NCI-H345 treated with DMSO at 0.1 percent for 48 hours (cell line): ENCODE measurements at regions not wholly inside any gene's neighbourhood (a gene's known extent, or its start where the extent isn't known, plus 50 kb on each side); places are given as distances from the start of the nearest gene placed in this dataset.
"Not testable (repeated sequence)": the region's sequence is repeated elsewhere in the genome, so short reads cannot be mapped to it uniquely, and the experiment has no call there.

Source experiments
- DNase-seq: peaks from one replicate; lab custom pipeline; 2025; ENCODE audit not compliant: unreplicated experiment; lab: John Stamatoyannopoulos, UW

DNA sequence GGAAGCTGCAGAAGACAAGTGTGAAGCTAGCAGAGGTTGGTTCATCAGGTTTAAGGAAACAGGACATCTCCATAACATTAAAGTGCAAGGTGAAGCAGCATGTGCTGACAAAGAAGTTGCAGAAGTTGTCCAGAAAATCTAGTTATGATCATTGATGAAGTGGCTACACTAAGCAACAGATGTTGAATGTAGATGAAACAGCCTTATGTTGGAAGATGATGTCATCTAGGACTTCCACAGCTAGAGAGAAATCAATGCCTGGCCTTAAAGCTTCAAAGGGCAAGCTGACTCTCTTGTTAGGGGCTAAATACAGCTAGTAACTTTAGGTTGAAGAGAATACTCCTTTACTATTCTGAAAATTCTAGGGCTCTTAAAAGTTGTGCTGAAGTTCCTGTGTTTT is 340.2 kb upstream of the SOX9 start:
- no peak for DNase-seq

DNA sequence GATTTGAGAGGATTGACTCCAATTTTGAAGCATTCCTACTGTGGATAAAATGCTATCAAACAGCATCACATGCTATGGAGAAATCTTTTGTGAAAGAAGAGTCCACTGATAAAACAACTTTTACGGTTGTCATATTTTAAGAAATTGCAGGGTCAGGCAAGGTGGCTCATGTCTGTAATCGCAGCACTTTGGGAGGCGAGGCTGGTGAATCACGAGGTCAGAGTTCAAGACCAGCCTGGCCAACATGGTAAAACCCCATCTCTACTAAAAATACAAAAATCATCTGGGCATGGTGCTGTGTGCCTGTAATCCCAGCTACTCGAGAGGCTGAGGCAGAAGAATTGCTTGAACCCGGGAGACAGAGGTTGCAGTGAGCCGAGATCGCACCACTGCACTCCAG is 338.8 kb upstream of the SOX9 start:
- not testable (repeated sequence) for DNase-seq

GRCh38 chr17:71790791-71791190 is 330.0 kb upstream of the SOX9 start:
- DNase-seq = no peak

- DNase-seq = no peak
Observed at GRCh38 chr17:71791311-71791710, 329.5 kb upstream of the SOX9 start.

- DNase-seq = no peak
Observed at GRCh38 chr17:71792966-71793365, 327.9 kb upstream of the SOX9 start.

DNA sequence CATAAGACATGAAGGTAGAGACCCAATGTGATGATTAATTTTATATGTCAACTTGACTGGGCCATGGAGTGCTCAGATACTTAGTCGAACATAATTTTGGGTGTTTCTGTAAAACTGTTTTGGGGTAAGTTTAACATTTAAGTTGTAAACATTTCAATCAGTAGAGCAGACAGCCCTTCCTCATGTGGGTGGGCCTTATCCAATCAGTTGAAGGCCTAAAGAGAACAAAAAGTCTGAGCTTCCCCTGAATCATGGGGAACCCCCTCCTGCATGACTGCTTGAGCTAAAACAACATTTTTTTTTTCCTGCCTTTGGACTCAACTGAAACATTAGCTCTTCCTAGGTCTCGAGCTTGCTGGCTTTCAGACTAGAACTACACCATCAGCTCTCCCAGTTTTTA is 327.3 kb upstream of the SOX9 start:
- no peak for DNase-seq

DNA sequence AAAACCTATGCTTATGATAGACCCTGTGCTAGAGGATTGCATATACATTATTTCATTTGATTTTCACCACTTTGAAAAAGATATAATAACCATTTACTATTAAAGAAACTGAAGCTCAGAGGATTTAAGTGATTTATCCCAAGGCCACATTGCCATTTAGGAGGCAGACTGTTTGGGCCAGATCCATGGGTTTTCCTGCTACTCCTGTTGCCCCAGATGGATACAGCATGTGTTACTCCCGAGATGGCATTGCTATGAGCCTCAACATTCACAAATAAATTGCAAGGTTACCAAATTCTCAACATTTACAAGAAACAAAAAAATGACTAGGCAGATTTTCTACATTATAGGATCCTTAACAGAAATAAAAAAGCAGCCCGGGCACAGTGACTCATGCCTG is 322.1 kb upstream of the SOX9 start:
- DNase-seq = no peak

GRCh38 chr17:71799657-71800056 is 321.2 kb upstream of the SOX9 start:
- no peak for DNase-seq

- no peak for DNase-seq
Observed at GRCh38 chr17:71801301-71801700, 319.5 kb upstream of the SOX9 start.

DNA sequence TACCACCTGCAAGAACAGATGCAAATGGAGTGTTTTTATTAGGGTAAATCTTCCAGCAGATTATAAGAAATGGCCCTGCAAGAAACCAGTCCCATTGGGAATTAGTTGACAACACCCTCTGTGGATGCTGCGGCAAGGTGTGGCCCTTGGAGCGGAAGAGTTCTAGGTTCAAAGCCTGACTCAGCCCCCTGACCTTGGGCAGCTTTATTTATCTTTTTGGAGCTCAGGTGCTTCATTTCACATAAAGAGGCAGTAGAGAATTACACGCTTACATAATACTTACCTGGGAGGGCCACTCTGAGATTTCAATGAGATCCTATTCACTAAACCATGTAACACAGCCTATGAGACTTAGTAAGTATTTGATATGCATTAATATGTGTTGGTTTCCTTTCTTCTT is 318.2 kb upstream of the SOX9 start:
- no peak for DNase-seq

- DNase-seq = no peak
Observed at GRCh38 chr17:71803656-71804284, 317.1 kb upstream of the SOX9 start.

DNA sequence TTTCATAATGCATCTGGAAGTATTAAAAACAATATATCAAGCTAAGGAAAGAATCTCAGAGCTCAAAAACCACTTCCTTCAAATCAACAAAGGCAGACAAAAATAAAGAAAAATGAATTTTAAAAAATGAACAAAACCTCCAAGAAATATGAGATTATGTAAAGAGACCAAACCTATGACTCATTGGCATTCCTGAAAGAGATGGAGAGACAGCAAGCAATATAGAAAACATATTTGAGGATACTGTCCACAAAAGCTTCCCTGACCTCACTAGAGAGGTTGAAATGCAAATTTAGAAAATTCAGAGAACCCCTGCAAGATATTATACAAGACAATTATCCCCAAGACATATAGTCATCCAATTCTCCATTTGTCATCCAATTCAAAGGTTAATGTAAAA is 311.3 kb upstream of the SOX9 start:
- DNase-seq = no peak

- not testable (repeated sequence) for DNase-seq
Observed at GRCh38 chr17:71813861-71814260, 307.0 kb upstream of the SOX9 start.

- DNase-seq = no peak
Observed at GRCh38 chr17:71821511-71821910, 299.3 kb upstream of the SOX9 start.

GRCh38 chr17:71824671-71825070 is 296.1 kb upstream of the SOX9 start:
- no peak for DNase-seq

DNA sequence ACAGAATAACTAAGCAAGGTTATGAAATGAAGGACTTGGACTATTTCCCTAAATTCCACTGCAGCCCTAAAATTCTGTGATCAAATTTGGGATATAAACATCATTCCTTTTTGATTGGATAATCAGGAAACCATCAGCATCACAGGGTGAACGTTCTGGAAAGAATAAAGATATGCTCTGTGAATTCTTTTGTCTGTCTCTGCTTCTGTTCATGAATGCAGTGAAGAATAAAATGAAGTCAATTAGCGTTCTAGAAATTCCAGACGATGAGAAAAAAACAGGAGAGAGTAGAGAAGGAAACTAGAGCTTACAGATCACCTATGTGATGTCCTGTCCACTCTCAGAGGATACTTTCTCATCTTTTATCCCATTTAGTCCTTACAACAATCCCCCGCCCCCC is 295.1 kb upstream of the SOX9 start:
- DNase-seq = no peak

GRCh38 chr17:71828182-71828596 is 292.6 kb upstream of the SOX9 start:
- peak; percentile 81 for DNase-seq

DNA sequence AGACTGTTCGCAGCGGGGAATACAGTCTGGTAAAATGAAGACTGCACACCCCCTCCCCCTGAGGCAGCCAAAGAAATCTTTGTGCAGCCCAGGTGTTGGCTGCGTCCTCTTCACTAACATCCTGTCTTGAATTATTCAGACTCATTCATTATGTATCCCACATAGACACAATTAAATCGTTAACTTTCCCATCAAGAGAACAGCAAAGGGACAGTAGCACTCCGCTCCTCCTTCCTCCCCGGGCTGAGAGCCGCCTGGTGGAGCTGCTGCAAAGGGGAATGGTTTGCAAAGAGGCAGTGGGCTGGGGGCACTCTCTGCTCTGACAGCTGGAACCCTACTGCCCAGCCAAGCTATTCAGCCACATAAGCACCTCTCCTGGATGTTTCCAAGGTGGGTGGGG is 290.0 kb upstream of the SOX9 start:
- DNase-seq = no peak

- no peak for DNase-seq
Observed at GRCh38 chr17:71842986-71843385, 277.8 kb upstream of the SOX9 start.

GRCh38 chr17:71845337-71845736 is 275.5 kb upstream of the SOX9 start:
- DNase-seq = no peak

DNA sequence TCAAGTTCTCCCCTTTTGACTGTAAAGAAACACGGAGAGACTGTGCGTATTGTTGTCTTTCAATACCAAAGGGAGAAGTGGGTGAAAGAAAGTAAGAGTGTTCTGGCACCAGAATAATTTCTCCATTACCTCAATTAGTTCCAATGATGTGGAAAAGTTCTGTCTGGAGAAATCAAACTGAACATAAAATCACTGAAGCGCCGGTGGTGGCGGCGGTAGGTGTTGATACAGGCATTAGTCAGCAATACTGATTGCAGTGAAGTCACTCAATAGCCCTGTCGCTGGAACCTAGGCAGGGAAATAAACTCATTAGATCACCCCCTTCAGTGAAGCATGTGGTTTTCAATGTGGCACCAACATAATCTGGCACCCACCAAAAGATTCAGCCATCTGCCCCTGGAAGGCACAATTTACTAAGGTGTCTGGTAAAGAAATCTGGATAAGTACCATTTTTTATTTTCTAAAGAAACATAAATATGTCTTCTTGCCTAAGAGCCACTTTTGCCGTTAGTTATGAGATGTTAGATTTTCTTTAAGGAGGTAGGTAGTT is 274.2 kb upstream of the SOX9 start:
- DNase-seq = no peak

GRCh38 chr17:71849783-71850768 is 270.7 kb upstream of the SOX9 start:
- no peak for DNase-seq
